Tibial nerve (tissue), 3 donors: ENCODE measurements at regions not wholly inside any gene's neighbourhood (a gene's known extent, or its start where the extent isn't known, plus 50 kb on each side); places are given as distances from the start of the nearest gene placed in this dataset.

Experiments
- POLR2A ChIP-seq, 2 donors: fragments of 450-650 bp; IDR thresholded peaks; one replicate each; pipeline ENCODE4 v1.6.1; 2017; ENCODE audit warnings: antibody characterized with exemption in 2 of 2, mild to moderate bottlenecking in 2 of 2, moderate library complexity in 2 of 2
- TF ChIP-seq, protein P1 (sequence below), 5 experiments: fragments of 200-600 bp in 3 of 5; fragments of 450-650 bp in 2 of 5; sonication (generic) in 3 of 5; IDR thresholded peaks; one replicate each; pipeline ENCODE4 v1.5.1; 2016 to 2019; ENCODE audit warnings: antibody characterized with exemption in 5 of 5, mild to moderate bottlenecking in 3 of 5, moderate library complexity in 2 of 5

DNA sequence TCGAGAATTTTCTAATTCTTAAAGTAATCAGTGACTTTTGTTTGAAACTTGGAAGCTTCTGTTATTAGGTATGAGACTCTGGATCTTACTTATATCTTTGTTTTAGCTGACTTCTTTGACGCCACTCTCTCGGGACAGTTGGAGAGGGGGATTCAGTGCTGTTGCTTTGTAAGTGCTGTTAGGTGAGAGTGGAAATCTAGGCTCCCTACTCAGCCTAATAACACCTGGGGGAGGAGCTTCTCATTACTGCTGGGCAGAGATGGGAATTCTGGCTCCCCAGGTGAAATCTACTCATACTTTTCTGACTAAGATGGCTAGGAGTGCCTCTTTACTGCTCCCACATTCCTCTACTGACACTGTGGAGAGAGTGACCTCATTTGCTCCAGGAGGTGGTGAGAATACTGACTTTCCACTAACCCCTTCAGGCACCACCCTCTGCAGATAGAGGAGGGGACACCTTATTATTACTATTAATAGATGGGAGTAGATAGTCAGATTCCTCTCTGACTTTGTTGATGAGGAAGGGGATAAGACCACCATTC is 324.9 kb upstream of the SPRY2 start:
- TF ChIP-seq, protein P1, sequence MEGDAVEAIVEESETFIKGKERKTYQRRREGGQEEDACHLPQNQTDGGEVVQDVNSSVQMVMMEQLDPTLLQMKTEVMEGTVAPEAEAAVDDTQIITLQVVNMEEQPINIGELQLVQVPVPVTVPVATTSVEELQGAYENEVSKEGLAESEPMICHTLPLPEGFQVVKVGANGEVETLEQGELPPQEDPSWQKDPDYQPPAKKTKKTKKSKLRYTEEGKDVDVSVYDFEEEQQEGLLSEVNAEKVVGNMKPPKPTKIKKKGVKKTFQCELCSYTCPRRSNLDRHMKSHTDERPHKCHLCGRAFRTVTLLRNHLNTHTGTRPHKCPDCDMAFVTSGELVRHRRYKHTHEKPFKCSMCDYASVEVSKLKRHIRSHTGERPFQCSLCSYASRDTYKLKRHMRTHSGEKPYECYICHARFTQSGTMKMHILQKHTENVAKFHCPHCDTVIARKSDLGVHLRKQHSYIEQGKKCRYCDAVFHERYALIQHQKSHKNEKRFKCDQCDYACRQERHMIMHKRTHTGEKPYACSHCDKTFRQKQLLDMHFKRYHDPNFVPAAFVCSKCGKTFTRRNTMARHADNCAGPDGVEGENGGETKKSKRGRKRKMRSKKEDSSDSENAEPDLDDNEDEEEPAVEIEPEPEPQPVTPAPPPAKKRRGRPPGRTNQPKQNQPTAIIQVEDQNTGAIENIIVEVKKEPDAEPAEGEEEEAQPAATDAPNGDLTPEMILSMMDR (IDR thresholded peaks at IDR 0.05), result no peak
- TF ChIP-seq POLR2A (IDR thresholded peaks at IDR 0.05), result no peak
